Posterior cingulate gyrus (tissue), 11 donors: ENCODE measurements at regions not wholly inside any gene's neighbourhood (a gene's known extent, or its start where the extent isn't known, plus 50 kb on each side); places are given as distances from the start of the nearest gene placed in this dataset.

Experiments
- DNase-seq, 10 donors: peaks; one replicate each; pipeline versions ENCODE4 v3.0.0 to v3.0.0-alpha.2; 2020 to 2021; ENCODE audit warnings: mixed read lengths in 3 of 10
- intact Hi-C: fragments of 100-400 bp; cut with DNase I; formaldehyde crosslinking; loops from one replicate; pipeline ENCODE4 v1.15.1; 2023

DNA sequence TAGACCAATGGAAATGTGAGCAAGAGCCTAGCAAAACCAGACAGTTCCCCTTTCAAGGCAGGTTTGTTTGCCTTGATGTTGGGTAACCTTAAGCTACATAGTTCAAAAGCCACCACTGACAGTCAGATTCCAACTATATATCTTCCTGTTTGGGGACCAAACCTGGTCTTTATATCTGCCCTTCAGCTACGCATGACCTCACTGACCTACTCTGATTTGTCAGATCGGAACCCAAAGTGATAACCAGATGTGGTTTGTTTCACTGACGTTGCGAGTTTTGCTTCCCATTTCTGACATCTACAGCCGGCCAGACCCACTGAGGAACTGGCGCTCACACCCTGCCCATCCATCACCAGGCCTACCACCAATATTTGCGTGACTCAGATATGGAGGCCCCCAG lies 361.1 kb upstream of the CHRM3 start:
- intact Hi-C loops = no loop called here
- DNase-seq = no peak

DNA sequence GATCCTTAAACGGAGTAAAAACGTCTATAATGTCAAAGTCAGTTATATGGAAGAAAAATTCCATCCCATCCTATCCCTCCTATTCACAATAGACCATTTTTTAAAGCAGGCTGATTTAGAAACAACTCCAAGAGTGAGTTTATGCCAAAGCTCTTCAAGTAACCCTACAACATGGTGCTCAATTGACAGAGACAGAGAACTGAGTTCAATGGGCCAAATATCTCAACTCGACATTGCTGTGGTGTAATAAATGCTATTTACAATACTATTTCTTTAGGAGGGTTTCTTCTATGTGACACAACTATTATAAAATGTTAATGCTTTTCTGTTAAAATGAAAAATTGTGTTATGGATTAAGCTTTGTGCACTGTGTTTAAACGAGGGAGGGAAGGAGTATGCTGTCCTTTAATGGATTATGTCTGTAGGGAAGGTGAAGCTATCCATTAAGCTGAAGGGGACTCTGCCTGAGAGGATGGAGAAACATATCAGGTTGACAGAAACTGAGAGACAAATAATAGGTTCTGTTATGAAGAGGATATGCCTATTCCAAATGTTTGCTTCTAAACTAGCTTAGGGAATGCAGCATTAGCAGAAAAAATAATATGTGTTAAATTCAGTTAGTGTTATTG lies 362.5 kb upstream of the CHRM3 start:
- DNase-seq = no peak
- intact Hi-C loops = no loop called here

DNA sequence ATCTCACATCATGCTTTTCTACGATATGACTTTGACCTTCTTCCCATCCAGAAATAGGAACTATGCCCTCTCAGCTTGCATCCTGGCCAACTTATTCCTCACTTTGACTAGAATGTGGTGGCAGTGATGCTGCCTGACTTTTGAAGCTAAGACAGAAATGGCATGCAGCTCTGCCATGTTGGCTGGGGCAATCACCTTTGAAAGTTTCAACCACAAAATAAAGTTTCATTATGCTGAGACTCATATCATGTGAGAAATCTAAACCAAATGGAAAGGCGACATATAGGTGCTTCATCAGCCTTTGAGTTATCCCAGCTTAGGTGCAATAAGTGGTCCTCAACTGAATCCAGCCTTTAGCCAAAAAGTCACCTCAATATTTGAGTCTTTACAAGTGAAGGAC lies 370.0 kb upstream of the CHRM3 start:
- intact Hi-C loops = no loop called here
- DNase-seq = no peak

DNA sequence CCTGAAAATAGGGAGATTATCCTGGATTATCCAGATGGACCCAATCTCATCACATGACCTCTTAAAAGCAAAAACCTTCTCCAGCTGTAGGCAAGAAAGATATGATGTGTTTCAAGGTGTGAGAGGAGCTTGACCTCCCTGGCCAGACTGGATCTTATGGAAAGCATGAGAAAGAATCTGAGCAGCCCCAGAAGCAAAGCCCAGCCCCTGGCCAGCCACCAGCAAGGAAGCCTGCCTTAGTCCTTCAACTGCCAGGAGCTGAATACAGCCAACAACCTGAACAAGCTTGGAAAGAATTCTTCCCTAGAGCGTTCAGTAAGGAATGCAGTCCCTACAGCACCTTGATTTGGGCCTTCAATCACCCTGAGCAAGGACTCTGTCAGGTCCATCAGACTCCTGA lies 375.0 kb upstream of the CHRM3 start:
- intact Hi-C loops = no loop called here
- DNase-seq = peak in 1 of 10 donors; percentile 44

DNA sequence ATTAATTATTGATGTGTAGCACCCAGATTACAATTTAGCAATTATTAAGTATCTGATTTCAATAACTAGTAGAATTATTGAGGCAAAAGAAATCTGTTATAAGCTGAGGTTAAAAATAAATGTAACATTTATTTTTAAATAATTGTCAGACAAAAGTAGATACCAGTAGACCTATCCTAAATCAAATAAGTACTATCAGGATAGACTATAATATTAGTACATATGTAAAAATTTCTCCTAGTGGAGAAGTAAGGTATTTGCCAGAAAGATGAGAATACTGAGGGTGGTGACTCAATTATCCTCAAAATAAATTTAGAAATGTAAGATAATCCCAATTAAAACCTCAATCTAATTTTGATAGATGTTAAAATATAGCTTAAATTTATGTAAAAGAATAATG lies 377.8 kb upstream of the CHRM3 start:
- intact Hi-C loops = no loop called here
- DNase-seq = no peak

DNA sequence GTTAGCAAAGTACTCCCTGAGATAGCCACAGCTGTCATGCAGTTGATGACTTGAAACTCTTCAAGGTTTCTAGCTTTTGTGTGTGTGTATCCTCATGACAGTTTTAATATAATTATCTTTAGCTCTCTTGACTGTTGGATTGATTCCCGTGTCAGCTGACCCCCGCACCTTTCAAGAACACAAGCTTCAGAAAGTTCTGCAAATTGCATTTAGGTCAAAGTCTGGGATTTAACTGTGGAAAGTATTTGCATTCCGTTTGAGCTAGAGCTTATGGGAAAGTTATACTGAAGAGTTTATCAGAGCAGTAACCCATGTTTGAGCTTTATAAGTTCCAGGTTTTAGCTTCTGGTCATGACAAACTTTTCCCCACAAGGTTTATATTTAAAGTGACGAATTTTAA lies 380.1 kb upstream of the CHRM3 start:
- no peak for DNase-seq
- intact Hi-C loops = no loop called here

DNA sequence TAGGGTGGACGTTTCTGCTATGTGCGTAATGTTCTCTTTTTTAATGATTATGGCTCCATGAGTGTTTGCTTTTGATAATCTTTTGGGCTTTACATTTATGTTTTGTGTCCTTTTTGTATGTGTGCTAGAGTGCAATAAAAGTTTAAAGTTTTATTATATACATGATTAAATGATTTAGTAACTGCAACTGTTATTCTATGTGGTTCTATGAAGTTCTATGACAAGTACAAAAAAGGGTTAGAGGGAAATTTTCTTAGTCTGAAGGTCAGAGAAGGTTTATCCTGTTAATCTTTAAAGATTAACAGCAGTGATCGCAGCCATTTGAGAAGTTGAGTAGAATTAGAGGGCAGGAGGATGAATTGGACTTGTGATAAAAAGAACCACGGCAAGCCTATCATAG lies 386.4 kb upstream of the CHRM3 start:
- no peak for DNase-seq
- intact Hi-C loops = no loop called here

DNA sequence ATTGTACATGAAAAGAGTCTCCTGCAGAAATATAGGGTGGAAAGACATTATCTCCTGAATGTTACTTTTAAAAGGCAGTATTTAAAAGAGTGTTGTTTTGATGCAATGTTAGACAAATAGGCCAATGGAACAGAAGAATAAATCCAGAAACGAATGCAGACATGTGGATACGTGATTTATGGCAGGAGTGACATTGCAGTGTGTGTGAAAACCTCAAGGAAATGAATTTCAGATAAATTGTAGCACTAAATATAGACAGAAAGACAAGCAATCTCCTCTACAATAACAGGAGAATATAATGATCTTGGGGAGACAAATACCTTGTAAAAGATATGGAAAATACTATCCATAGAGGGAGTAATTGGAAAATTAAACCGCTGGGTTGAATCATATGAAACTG lies 387.8 kb upstream of the CHRM3 start:
- no peak for DNase-seq
- intact Hi-C loops = no loop called here

DNA sequence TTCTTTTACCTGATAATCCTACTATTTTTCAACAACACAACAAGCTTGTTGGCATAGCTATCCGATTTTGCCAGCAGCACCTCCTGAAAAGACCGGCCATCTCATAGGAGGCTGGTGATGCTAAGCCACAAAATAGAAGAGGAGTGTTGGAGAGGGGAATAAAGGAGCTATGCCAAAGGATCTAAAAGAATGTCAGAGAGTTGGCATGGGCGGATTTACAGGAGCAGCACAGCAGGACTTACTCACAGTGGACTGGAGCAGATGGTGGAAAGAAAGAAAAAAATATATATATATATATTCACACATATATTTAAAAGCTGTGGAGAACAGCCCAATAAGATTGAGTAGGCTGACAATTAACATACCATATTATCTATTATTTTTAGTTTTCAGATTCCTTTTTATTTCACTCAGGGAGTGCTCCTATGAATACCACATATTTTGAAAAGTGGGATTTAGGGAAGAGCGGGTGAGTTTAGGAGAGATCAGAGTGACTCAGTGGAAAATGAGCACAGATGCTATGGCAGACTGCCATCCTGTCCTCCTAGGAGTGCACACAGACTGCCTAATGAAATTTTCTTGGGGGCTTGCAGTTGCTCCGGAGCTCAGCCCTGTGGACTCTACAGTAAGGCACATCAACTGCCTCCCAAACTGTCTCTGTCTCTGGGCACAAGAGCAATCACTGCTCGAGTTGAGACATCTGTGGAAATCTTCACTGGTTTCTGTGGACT lies 394.4 kb upstream of the CHRM3 start:
- intact Hi-C loops = no loop called here
- peak in 6 of 10 donors; percentile 21 to 60 (median 34) for DNase-seq

DNA sequence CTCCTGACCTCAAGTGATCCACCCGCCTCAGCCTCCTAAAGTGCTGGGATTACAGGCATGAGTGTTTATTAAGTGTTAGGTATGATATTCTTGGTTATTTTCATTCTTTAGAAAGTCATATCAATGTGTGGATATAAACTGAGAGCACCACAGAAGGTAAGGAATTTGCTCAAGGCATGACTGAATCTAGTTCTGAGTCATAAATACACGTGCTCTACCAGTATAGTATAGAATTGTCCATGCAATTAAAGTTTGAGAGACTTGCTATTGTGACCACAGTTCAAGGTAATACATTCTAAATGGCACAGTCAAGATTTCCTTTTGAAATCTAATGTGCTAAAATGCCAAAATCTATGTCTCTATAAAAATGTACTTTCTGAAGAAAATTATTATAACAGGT lies 401.1 kb upstream of the CHRM3 start:
- intact Hi-C loops = no loop called here
- no peak for DNase-seq

DNA sequence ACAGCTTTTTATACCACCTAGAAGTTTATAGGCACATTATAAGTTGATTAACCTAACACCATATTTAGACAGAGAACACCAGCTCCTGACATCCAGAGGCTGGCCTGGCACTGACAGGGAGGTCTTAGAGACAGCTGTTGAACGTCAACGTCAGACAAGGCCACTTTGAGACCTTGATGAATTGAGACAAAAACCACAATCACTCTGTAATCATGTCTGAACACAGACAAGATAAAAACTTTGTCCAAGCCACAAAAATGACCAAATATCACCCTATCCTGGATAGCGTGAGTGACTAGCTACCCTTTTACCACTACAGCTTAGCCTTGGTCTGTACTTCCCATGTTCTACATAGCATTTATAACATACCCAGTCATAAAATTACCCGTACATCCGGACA lies 403.6 kb upstream of the CHRM3 start:
- intact Hi-C loops = no loop called here

DNA sequence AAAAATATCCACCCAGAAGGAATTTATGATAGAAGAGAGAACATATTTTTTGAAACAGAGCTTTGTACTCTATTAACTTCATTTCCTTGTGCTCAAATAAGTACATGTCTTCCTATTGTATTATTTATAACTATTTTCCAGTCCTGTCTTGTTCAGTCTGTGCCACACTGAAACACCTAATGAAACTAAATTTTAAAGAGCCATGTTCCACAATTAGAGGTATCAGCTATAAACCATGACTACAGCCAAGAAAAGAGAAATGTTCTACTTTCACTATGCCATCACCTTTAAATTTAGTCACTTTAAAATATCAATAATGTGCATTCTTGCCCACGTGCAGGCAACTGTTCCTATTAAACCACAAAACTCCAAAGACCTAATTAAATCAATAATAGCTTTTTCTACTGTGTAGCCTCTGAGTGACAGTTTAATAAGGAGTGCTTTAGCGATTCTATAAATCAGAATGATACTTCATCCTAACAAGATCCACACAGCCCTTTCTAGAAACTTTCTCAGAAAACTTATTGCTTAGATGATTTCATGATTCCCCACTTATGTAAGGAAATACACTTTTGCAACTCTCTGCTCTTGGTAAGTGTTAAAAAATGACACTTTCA lies 404.9 kb upstream of the CHRM3 start:
- intact Hi-C loops = no loop called here
- no peak for DNase-seq

More for the DNA sequence above, 403.6 kb upstream of the CHRM3 start:
- no peak for DNase-seq

DNA sequence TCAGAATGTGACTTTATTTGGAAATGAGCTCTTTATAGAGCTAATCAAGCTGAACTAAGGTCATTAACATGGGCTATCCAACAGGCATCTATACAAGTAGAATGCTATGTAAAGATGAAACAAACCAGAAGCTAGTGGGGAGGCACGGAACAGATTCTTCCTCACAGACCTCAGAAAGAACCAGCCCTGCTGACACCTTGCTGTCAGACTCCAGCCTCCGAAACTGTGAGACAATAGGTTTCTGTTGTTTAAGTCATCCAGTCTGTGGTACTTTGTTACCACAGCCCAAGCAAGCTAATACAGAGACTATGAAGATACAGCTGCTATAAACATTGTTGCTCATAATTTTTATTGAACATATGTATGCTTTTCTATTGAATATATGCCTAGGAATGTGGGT lies 406.3 kb upstream of the CHRM3 start:
- no peak for DNase-seq
- intact Hi-C loops = no loop called here

DNA sequence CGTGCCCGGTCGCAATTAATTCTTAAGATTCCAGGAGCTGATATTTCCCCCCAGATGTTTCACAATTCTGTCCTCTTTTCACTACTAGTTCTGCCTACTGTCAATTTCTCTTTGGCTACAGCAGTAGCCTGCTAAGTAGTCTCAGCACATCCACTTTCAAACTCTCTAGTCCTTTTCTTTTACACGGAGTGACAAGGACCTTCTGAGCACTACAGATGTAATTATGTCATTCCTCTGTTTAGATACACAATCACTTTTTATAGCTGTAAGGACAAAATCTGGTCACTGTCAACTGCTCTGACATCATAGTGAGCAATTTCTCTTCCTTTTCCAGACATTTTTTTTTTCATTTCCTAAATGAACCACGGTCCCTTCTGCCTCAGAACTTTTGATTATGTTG lies 421.7 kb upstream of the CHRM3 start:
- intact Hi-C loops = no loop called here

DNA sequence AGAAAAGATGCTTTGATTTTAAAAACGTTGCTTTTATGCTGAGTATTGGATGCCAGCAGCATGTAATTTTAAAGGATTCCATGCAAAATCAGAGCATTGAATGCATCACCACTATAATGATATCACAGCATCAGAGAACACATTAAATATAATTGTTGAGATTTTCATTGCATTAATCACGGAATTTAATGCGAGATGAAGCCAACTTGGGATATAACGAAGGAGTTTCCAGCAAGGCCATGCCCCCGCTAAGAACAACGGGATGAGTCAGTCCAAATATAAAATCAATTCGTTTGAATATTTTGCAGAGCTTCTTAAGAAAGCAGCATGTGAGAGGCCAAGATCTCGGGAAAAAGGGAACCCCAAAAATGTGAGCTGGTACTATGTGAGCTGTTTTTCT lies 423.4 kb upstream of the CHRM3 start:
- intact Hi-C loops = no loop called here
- no peak for DNase-seq

More for the DNA sequence above, 421.7 kb upstream of the CHRM3 start:
- DNase-seq = no peak

DNA sequence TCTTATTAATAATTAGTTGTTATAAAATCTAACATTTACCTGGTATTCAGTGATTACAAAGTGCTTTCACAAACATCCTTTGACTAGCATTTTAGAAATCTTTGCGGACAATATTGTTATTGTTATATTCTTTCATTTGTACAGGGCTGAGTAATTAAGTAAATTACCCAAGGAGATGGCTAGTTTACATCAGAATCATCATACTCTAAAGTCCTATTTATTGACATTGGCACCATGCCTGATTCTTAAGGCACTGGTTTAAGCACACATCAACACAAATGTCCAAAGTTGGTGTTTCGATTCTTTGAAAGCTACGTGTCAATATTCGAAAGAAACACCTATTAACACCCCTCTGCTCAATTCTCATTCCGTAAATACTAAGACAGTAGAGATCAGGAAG lies 424.6 kb upstream of the CHRM3 start:
- no peak for DNase-seq
- intact Hi-C loops = no loop called here

DNA sequence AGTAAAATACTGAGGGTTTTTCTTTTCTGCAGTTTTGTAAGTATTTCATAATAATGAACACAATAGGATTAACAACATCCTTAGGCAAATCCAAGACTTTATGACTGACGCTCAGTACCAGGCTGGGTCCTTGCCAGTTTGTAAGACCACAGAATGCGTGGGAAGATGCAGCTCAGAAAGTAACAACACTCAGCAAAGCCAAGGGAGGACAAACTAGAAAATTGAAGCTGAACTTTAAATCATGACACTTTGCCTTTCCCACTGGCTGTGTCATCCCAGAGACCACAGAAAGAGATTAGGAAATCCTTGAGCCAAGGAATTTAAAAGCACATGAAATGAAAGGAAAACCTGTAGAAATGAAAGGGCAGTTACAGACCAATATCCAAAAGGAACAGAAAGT lies 426.3 kb upstream of the CHRM3 start:
- intact Hi-C loops = no loop called here

DNA sequence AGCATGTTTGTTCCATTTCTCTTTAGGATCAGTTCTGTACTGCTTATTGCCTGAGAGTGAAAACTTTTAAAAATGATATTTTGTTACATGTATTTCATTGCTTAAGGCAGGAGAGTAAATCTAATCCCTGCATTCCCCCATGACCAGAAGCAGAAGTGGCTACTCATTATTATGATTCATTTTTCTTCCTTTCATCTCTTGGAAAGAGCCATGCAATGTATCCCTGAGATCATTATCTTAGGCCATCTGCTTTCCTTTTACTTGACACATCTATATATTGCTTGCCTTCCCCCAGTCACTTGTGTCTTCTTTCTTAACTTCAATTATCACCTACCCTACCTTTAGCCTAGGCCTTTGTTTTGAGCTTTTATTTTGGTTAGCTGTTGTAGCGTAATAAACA lies 430.4 kb upstream of the CHRM3 start:
- intact Hi-C loops = no loop called here
- no peak for DNase-seq

More for the DNA sequence above, 426.3 kb upstream of the CHRM3 start:
- DNase-seq = no peak

DNA sequence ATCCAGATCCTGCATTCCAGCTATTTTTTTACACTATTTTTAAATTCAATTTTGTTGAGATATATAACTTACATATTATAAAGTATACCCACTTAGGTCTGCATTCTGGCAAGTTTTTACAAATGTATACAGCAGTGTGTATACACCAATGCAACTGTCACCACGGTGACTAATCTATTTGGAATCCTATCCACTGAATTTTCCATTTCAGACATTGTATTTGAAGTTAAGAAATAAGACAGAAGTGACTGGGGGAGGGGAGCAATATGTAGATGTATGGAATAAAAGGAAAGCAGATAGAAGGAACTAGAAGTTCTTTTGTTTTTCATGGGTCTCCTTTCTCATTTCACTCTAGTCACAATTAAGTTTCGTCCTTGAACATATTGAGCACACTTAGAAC lies 431.5 kb upstream of the CHRM3 start:
- intact Hi-C loops = loop anchor here (5.0 kb wide), 2 partner anchors 703 to 1093 kb away; no protein-coding TSS in a partner anchor
- DNase-seq = no peak

DNA sequence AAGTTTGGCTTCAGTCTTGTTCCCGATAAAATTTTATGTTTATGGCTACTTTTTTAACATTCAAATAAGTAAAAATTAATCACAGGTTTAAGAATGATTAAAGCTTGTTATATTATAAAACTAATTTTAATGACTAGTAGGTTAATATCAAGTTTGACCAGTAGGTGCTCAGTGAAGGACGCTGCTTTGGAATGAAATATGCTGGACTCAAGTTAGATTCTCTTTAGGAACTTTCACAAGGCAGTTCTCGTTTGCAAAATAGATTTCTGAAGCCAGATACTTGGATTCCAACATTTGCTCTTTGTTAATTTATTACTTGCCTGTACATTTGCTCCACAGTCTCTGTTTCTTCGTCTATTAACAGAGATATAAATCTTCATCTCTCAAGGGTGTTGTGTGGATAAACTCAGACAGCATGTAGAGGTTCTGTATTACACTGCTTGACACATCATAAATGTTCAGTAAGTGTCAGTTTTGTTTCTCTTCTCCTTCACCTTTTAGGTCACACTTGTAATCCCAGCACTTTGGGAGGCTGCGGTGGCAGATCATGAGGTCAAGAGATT lies 432.8 kb upstream of the CHRM3 start:
- no peak for DNase-seq
- intact Hi-C loops = loop anchor here (5.0 kb wide), 2 partner anchors 701 to 1091 kb away; no protein-coding TSS in a partner anchor

DNA sequence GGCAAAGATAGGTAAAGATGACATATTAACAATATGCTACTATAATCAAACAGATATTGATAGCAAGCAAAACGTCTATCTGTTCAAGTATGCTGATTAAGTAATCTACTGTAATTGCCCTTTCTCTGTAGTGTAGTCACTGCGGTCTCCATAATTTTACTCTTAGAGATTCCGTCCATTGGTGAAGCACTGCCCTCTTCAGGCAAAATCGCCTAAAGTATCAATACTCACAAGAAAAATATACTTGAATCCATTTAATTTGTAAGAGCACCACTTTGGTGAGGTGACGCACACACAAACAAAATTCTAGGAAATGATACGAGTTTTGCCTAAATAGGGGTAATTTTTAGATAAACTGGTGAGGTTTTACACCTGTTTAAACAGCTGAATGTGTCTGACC lies 434.6 kb upstream of the CHRM3 start:
- DNase-seq = no peak
- intact Hi-C loops = loop anchor here (5.0 kb wide), 2 partner anchors 700 to 1090 kb away; no protein-coding TSS in a partner anchor
